GM12878 (cell line): ENCODE measurements at regions not wholly inside any gene's neighbourhood (a gene's known extent, or its start where the extent isn't known, plus 50 kb on each side); places are given as distances from the start of the nearest gene placed in this dataset.

ENCODE experiments used
- ATAC-seq: fragments of 200-7000 bp; cut with Tn5 transposase; 3 replicates; pipeline ENCODE4 v1.9.1; 2020; ENCODE audit warnings: mild to moderate bottlenecking, moderate library complexity
- BruUV-seq: library from RNA; stranded (reverse); fragments of 400-500 nt; replicated peaks from 2 replicates; lab custom pipeline; 2021; lab: Mats Ljungman, UMichigan
- CTCF ChIA-PET: fragments of 300-600 bp; sonication (Branson Sonifier 250); formaldehyde crosslinking; extraction: SDS; loops from one replicate; lab custom pipeline; 2021; ENCODE audit warnings: inconsistent platforms; lab: Yijun Ruan, JAX
- POLR2A ChIA-PET: fragments of 350-600 bp; formaldehyde crosslinking; extraction: SDS; loops from one replicate; lab custom pipeline; 2021; ENCODE audit warnings: inconsistent platforms; lab: Charles Lee
- RAD21 ChIA-PET: fragments of 300-600 bp; sonication (Branson Sonifier 250); formaldehyde crosslinking; loops from one replicate; lab custom pipeline; 2023; ENCODE audit warnings: antibody characterized with exemption; ENCODE audit not compliant: unreplicated experiment; lab: Charles Lee
- SMC1A ChIA-PET: fragments of 300-600 bp; sonication (Branson Sonifier 250); formaldehyde crosslinking; loops from one replicate; lab custom pipeline; 2023; ENCODE audit not compliant: unreplicated experiment, uncharacterized antibody; lab: Charles Lee
- DNase-seq: peaks from one replicate; pipeline ENCODE4 v3.0.0-alpha.2; 2011; ENCODE audit warnings: low read depth, low spot score
- FAIRE-seq: peaks from 3 replicates; lab custom pipeline; 2011; peaks lifted over from hg19 to GRCh38; lab: Jason Lieb, UNC
- H2AFZ ChIP-seq: 2 replicates; pipeline ENCODE4 v1.6.0; 2011; ENCODE audit warnings: low read depth, low read length, control low read depth; ENCODE audit not compliant: control insufficient read depth
- H3K27ac ChIP-seq: 2 replicates; pipeline ENCODE4 v1.5.1; 2011; ENCODE audit warnings: control low read depth; ENCODE audit not compliant: control insufficient read depth, insufficient read depth
- H3K27me3 ChIP-seq, 2 experiments: replicated peaks in 1 of 2; 2 replicates each; pipeline versions ENCODE4 v1.6.0 to v1.6.1; 2011; ENCODE audit warnings: low read length in 1 of 2; ENCODE audit not compliant: control insufficient read depth in 2 of 2, insufficient read depth in 2 of 2
- H3K36me3 ChIP-seq, 2 experiments: 2 replicates each; pipeline ENCODE4 v1.5.1; 2011; ENCODE audit warnings: low read length in 1 of 2; ENCODE audit not compliant: control insufficient read depth in 2 of 2, insufficient read depth in 2 of 2
- H3K4me1 ChIP-seq: 2 replicates; pipeline ENCODE4 v1.6.1; 2011; ENCODE audit warnings: mild to moderate bottlenecking, low read length, moderate library complexity, mixed read lengths; ENCODE audit not compliant: control insufficient read depth, insufficient read depth
- H3K4me2 ChIP-seq: 2 replicates; pipeline ENCODE4 v1.6.0; 2011; ENCODE audit warnings: control low read depth; ENCODE audit not compliant: control insufficient read depth, insufficient read depth
- H3K4me3 ChIP-seq: fragments of 200-600 bp; sonication (generic); 2 replicates; pipeline ENCODE4 v1.5.1; 2016
- H3K79me2 ChIP-seq: 2 replicates; pipeline ENCODE4 v1.6.0; 2011; ENCODE audit warnings: low read length; ENCODE audit not compliant: control insufficient read depth, insufficient read depth
- H3K9ac ChIP-seq: 2 replicates; pipeline ENCODE4 v1.8.0; 2011; ENCODE audit warnings: low read length, control low read depth, mixed read lengths; ENCODE audit not compliant: control insufficient read depth, insufficient read depth
- H3K9me3 ChIP-seq: replicated peaks from 3 replicates; pipeline ENCODE4 v1.5.1; 2011; ENCODE audit warnings: mild to moderate bottlenecking, low read length; ENCODE audit not compliant: control insufficient read depth, insufficient read depth
- H4K20me1 ChIP-seq: 2 replicates; pipeline ENCODE4 v1.6.0; 2011; ENCODE audit not compliant: control insufficient read depth, insufficient read depth
- BRCA1 ChIP-seq: IDR thresholded peaks from 2 replicates; pipeline ENCODE4 v1.6.1; 2011; ENCODE audit warnings: low read depth, low read length, improper control_type of control experiment
- CBX5 ChIP-seq: sonication (generic); IDR thresholded peaks from 2 replicates; pipeline ENCODE4 v1.6.1; 2016; ENCODE audit warnings: low read depth, moderate library complexity, mild to moderate bottlenecking, inconsistent platforms
- DPF2 ChIP-seq: fragments of 450-650 bp; IDR thresholded peaks from 2 replicates; pipeline ENCODE4 v1.6.1; 2017; ENCODE audit warnings: mild to moderate bottlenecking
- IKZF2 ChIP-seq, 2 experiments: fragments of 450-650 bp; IDR thresholded peaks; 2 replicates each; pipeline ENCODE4 v1.6.1; 2017; ENCODE audit warnings: mild to moderate bottlenecking in 2 of 2, moderate library complexity in 2 of 2
- IRF4 ChIP-seq: IDR thresholded peaks from 2 replicates; pipeline ENCODE4 v1.6.1; 2011; ENCODE audit warnings: low read depth, low read length
- MTA2 ChIP-seq: fragments of 450-650 bp; IDR thresholded peaks from 2 replicates; pipeline ENCODE4 v1.6.1; 2016; ENCODE audit warnings: low read depth, mild to moderate bottlenecking, moderate library complexity
- POU2F2 ChIP-seq: IDR thresholded peaks from 3 replicates; pipeline ENCODE4 v1.6.1; 2011; ENCODE audit warnings: low read depth, mild to moderate bottlenecking, low read length, borderline replicate concordance
- RELB ChIP-seq: fragments of 450-650 bp; IDR thresholded peaks from 2 replicates; pipeline ENCODE4 v1.6.1; 2017; ENCODE audit warnings: low read depth, mild to moderate bottlenecking, moderate library complexity
- SIN3A ChIP-seq: IDR thresholded peaks from 2 replicates; pipeline ENCODE4 v1.6.1; 2012; ENCODE audit warnings: low read depth, low read length, improper control_type of control experiment
- SPI1 ChIP-seq: IDR thresholded peaks from 2 replicates; pipeline ENCODE4 v1.6.1; 2011; ENCODE audit warnings: low read depth, mild to moderate bottlenecking, low read length, moderate library complexity, borderline replicate concordance; ENCODE audit not compliant: insufficient read depth
- ZNF24 ChIP-seq: fragments of 450-650 bp; IDR thresholded peaks from 2 replicates; pipeline ENCODE4 v1.6.1; 2017; ENCODE audit warnings: antibody characterized with exemption, mild to moderate bottlenecking
- WGBS: methylation state at CpG from one replicate; pipeline ENCODE4 v1.1.6; 2016; ENCODE audit warnings: low lambda C conversion rate; ENCODE audit not compliant: insufficient replicate concordance, insufficient coverage; ENCODE audit errors: missing lambda C conversion rate; 5-methylcytosine and 5-hydroxymethylcytosine counted together
- in situ Hi-C: fragments of 300-500 bp; cut with MboI; formaldehyde crosslinking; loops from 9 replicates; pipeline ENCODE4 v1.14.3; 2018; ENCODE audit warnings: mixed read lengths
- intact Hi-C: fragments of 100-400 bp; cut with micrococcal nuclease; formaldehyde crosslinking; loops from one replicate; pipeline ENCODE4 v1.14.2; 2022; ENCODE audit not compliant: unreplicated experiment

DNA sequence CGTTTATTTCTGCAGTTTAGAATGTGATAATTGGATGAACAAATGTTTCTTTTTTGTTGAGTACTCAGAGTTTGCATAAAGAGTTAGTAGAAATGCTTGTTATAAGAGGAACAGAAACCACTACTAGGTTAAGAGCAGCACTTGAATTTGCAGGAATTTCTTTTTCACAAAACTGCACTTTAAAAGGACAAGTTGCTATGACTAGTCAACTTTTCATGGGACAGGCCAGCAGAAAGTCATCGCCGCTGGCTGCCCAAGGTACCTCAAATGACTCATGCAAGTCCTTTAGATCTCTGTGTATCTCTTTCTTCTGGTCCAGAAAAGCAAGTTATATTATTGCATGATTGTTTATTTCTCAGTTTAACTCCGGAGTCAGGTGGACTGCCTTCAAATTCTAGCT lies 97.3 kb upstream of the HMHB1 start:
- BruUV-seq = no TSS peak
- no peaks in the 10 kb centered on the region for H3K36me3 ChIP-seq
- H3K27ac ChIP-seq = no peak overlapping the region
- POLR2A ChIA-PET = no interaction called here
- H3K4me1 ChIP-seq = peaks cover 4% of the 10 kb centered on the region
- CTCF ChIA-PET = interaction anchor here (1.3 kb wide), 1 partner anchor 85 kb away, joined by 4 read pairs; no protein-coding TSS in a partner anchor
- FAIRE-seq (no peak), DNase-seq (peak; percentile 20), ATAC-seq (peak; percentile 71)
- no peak overlapping the region for H3K9ac ChIP-seq
- no peaks in the 10 kb centered on the region for H3K9me3 ChIP-seq
- H3K27me3 ChIP-seq = no peaks in the 10 kb centered on the region
- under 1% methylated on average over 4 of the region's 4 CpGs for WGBS
- TF ChIP-seq SPI1 = peak; percentile 88
- no peak for TF ChIP-seq SIN3A
- peak; percentile 17; the same call in 1 of the 2 replicates for TF ChIP-seq DPF2
- TF ChIP-seq ZNF24 = 0 out of 2 replicates have a peak, but pooled peaks have one; percentile 30
- TF ChIP-seq IKZF2 (IDR thresholded peaks at IDR 0.05) = peak; percentile 36 to 57; a peak in 3 of 4 replicates
- TF ChIP-seq MTA2 = peak; percentile 57; the same call in 1 of the 2 replicates
- TF ChIP-seq RELB = 0 out of 2 replicates have a peak, but pooled peaks have one; percentile 24
- no peak for TF ChIP-seq BRCA1
- TF ChIP-seq POU2F2 = 0 out of 3 replicates have a peak, but pooled peaks have one; percentile 16
- TF ChIP-seq CBX5 = 0 out of 2 replicates have a peak, but pooled peaks have one; percentile 14
- peak; percentile 35; the same call in 1 of the 2 replicates for TF ChIP-seq IRF4
- no peak overlapping the region for H3K4me3 ChIP-seq
- intact Hi-C loops (no loop called here), in situ Hi-C loops (no loop called here)
- H2AFZ ChIP-seq = no peak overlapping the region
- SMC1A ChIA-PET = interaction anchor here (0.7 to 2.0 kb wide), 10 partner anchors 15 to 473 kb away, joined by 3 to 8 read pairs (median 4); no protein-coding TSS in a partner anchor
- RAD21 ChIA-PET = interaction anchor here (0.8 to 1.2 kb wide), 2 partner anchors 110 to 112 kb away, joined by 3 to 4 read pairs; no protein-coding TSS in a partner anchor
- H3K4me2 ChIP-seq = 0 out of 2 replicates have a peak overlapping the region, but pooled peaks have one; percentile 10
- no peaks in the 10 kb centered on the region for H3K79me2 ChIP-seq
- no peaks in the 10 kb centered on the region for H4K20me1 ChIP-seq
